HG02852 (cell line): ENCODE measurements at regions not wholly inside any gene's neighbourhood (a gene's known extent, or its start where the extent isn't known, plus 50 kb on each side); places are given as distances from the start of the nearest gene placed in this dataset.
A peak's percentile ranks its signal among the peaks of the same experiment; 100 is the strongest.
"Not testable (repeated sequence)": the region's sequence is repeated elsewhere in the genome, so short reads cannot be mapped to it uniquely, and the experiment has no call there.

Experiments used
- ATAC-seq: cut with Tn5 transposase; IDR thresholded peaks from one replicate; pipeline ENCODE4 v1.9.1; 2021; ENCODE audit warnings: mild to moderate bottlenecking, moderate library complexity; ENCODE audit not compliant: unreplicated experiment

- ATAC-seq: no peak
Observed at GRCh38 chr12:72148709-72149108, 123.5 kb upstream of the TRHDE start.

- no peak for ATAC-seq
Observed at GRCh38 chr12:72162875-72163274, 109.3 kb upstream of the TRHDE start.

- no peak for ATAC-seq
Observed at GRCh38 chr12:72168851-72169250, 103.3 kb upstream of the TRHDE start.

DNA sequence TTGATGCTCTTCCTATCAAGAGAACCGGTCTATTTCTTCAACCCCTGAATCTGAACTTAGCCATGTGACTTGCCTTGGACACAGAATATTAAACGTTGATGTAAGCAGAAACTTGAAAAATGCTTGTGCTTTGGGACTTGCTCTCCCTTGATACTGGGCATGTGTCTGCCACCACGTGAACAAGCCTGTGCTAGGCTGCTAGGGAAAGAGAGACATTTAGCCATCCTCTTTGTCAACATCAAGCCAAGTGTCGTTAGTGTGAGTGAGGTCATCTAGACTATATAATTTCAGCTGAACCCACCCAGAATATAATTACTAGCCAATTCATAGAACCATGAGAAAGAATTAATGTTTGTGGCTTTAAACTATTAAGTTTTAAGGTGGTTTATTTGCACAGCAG lies 98.2 kb upstream of the TRHDE start:
- no peak for ATAC-seq

- no peak for ATAC-seq
Observed at GRCh38 chr12:72178244-72178643, 93.9 kb upstream of the TRHDE start.

GRCh38 chr12:72178871-72179270 lies 93.3 kb upstream of the TRHDE start:
- ATAC-seq: no peak

DNA sequence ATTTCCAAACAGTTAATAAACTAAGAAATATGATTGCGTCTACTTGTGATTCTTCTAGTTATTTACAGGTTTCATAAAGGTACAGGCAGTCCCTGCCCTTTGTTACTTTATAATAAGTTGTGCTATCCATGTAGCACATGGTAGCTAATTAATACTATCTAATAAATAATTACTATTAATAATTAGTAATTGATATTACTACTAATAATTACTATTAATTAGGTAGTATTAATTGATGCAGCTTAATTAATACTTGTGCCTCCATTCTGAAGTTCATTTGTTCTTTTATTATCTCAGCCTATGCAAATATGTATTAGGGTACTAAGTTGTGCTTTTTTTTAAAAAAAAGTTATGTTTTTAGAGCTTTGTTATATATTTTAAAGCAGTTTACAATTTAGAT lies 92.3 kb upstream of the TRHDE start:
- no peak for ATAC-seq

DNA sequence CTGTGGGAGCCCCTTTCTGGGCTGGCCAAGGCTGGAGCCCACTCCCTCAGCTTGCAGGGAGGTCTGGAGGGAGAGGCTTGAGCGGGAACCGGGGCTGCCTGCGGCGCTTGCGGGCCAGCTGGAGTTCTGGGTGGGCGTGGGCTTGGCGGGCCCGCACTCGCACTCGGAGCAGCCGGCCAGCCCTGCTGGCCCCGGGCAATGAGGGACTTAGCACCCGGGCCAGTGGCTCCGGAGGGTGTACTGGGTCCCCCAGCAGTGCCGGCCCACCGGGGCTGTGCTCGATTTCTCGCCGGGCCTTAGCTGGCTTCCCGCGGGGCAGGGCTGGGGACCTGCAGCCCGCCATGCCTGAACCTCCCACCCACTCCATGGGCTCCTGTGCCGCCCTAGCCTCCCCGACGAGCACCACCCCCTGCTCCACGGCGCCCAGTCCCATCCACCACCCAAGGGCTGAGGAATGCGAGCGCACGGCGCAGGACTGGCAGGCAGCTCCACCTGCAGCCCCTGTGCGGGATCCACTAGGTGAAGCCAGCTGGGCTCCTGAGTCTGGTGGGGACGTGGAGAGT lies 87.1 kb upstream of the TRHDE start:
- not testable (repeated sequence) for ATAC-seq

GRCh38 chr12:72189266-72189665 lies 82.9 kb upstream of the TRHDE start:
- no peak for ATAC-seq

DNA sequence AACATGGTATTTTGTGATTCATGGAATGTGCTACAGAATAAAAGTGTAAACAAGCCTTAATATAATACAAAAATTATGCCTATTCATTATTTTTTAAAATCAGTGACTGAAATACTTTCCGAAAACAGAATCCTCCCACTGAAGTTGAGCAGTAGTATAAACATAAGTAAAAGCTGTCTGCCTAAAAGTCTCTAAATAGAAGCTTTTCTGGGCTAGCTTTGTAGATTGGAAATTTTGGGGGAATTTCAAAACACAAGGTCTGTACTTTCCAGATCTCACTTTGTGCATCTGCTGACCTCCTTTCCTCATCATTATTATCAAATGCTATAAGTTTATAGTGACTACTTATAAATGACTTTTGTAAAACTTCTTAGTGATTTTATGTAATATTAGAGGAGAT lies 80.4 kb upstream of the TRHDE start:
- ATAC-seq: peak; percentile 57

DNA sequence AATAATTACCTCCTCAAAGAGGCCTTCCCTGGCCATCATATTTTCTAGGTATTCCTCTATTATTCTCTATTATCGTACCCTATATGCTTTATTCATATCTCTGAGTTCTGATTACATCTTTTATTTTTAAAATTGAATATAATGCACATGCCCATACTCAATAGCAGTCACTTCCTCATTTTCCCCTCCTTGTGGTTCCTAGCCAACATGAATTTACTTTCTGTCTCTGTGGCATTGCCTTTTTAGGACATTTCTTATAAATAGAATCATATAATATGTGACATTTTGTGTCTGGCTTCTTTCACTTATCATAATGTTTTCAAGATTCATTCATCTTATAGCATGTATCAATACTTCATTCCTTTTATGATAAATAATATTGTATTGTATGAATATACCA lies 74.4 kb upstream of the TRHDE start:
- no peak for ATAC-seq

GRCh38 chr12:72201457-72201856 lies 70.7 kb upstream of the TRHDE start:
- no peak for ATAC-seq

DNA sequence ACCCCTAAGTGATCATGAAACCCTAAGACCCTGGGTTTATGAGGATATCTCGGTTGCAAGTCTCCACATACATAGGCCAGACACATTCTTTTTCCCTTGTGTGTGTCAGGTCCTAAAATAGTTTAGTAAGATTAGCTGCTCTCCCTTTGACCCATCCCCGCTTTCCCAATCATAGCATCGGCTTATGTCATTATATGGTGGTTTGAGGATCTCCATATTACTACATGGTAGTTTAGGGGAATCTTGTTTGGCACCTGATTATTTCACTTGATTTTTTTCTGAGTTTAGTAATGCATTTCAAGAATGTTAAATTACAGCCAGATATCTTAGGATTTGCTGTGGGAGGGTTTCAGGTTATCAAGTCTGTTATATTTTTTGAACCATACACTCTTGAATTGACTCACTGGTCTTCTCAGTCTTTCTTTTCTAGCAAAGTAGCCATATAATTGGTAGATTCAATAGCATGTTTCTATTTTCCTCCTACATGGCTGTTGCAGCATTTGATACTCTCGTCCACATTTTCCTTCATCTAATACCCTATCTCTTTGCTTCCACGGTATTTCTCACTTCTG lies 68.3 kb upstream of the TRHDE start:
- ATAC-seq: peak; percentile 78

DNA sequence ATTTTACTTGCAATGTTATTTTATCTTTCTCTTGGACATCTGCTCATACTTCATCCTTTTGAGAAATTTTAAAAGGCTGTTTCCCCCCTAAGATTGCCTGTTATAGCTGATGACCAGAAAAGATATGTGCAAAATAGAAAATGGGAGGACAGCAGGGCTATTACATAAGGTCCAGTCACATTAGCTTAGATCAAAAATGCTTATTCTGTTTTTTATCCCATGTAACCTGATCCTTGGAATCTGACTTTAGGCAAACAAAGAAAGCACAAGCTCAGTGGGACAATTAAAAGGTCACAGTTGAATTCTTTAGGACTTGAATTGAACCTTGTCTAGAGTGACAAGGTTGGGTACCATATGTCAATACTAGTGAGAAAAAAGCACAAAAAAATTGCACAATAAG lies 65.1 kb upstream of the TRHDE start:
- no peak for ATAC-seq

DNA sequence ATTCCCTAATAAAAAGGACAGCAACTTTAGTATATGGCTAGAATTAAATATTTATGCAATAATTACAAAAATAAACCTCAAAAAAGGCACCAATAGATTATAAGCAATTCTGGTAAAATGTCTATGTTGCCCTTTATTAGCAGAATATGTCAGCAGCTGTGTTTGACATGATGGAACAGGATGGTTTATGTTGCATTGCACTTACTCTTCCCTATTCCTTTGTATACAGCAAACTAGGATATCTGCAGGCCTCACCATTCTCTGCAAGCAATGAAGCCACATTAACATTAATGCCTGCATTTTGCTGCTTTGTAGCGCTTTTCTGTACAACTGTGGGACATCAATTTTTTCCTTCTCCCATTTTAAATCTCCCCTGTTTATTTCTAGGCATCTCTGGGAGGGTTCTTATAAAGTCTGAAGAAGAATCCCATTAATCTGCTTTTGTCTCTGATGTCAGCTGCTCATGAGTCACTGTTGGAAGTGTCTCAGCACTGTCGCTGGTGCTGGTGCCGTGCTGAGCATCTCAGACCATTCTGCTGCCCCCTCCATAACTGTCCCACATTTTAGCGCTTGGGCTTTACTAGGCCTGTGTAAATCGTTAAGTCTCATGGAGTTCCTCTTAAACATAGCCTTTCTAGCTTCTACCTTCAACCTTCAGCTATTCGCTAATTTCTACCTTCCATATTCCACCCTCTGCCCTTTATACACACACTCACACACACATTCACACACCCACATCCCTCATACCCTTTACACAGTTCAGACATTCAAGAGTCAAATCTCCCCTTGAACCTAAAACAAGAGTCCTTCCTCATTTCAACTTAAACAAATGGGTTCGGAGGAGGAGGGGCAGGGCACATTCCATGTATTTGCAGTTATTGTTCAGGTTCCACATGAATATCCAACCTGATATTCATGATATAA lies 64.4 kb upstream of the TRHDE start:
- no peak for ATAC-seq

DNA sequence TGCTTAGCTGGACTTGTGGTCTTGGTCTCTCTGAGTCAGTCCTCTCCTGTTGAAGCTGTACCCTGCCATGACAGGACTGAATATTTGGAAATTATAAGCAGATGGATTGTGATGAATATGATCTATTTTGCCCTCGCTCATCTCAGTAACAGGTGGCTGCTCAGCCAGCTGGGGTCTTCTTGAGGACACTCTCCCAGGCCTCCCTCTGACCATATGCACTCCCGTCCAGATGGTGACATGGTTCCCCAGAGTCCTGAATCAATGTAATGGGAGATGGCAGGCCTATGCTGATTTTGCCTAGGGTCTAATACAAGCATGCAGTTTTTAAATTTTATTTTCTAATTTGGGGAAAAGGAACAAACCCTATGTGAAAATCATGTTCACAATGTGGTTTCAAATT lies 63.1 kb upstream of the TRHDE start:
- ATAC-seq: no peak

DNA sequence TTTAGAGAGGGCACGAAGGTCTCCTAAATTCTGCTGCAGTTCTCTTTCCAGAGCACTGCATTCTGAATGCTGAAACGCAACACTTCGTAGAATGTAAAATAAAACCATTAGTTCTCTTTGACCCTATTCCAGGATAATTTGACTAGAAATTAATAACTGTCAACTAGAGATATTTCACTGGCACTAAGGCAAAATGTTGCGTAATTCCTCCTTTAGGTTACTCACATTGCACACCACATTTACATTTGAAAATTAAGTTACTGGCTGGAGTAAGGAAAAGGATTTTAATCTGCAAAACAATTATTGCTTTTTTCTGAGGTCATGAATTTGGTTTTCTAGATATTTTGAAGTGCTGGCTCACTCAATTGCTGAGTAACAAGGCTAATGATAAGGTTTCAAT lies 58.0 kb upstream of the TRHDE start:
- no peak for ATAC-seq

DNA sequence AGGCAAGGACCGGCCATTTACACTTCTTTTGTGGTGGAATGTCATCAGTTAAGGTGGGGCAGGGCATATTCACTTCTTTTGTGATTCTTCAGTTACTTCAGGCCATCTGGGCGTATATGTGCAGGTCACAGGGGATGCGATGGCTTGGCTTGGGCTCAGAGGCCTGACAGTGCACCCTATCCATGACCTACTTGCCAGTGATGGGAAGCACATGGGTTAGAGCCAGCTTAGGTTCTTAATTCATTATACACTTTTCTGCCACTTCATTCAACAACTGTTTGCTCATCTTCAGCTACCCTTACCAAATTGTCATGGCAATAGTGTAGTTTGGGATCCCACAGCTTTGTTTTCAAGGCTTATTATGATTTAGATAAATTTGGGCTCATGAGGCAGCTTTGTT lies 56.9 kb upstream of the TRHDE start:
- ATAC-seq: not testable (repeated sequence)

GRCh38 chr12:72219937-72220336 lies 52.2 kb upstream of the TRHDE start:
- peak; percentile 60 for ATAC-seq
